ENCODE measurements at regions not wholly inside any gene's neighbourhood (a gene's known extent, or its start where the extent isn't known, plus 50 kb on each side); places are given as distances from the start of the nearest gene placed in this dataset.

- TF ChIP-seq EZH2 (IDR thresholded peaks at IDR 0.05; ENCODE audit: low read depth): no peak
- TF ChIP-seq CTCF (conservative IDR thresholded peaks at IDR 0.05): no peak
These were observed 444.8 kb downstream of the LIG4 start for GRCh38 chr13:107770541-107770940.
